ENCODE measurements at regions not wholly inside any gene's neighbourhood (a gene's known extent, or its start where the extent isn't known, plus 50 kb on each side); places are given as distances from the start of the nearest gene placed in this dataset.
"Not testable (repeated sequence)": the region's sequence is repeated elsewhere in the genome, so short reads cannot be mapped to it uniquely, and the experiment has no call there.

- intact Hi-C loops (cut with DNase I; ENCODE audit: low total_unique reads) = no loop called here
- DNase-seq = no peak
- Histone ChIP-seq H3K9me3 (no peaks in the 10 kb centered on the region), H3K4me3 (no peak overlapping the region), H3K36me3 (no peaks in the 10 kb centered on the region), H3K27ac (no peak overlapping the region), H3K27me3 (no peaks in the 10 kb centered on the region), H3K4me1 (no peaks in the 10 kb centered on the region)
- TF ChIP-seq POLR2A (IDR thresholded peaks at IDR 0.05) (no peak), CTCF (IDR thresholded peaks at IDR 0.05) (no peak)
These were observed 69.9 kb upstream of the SHANK2 start for GRCh38 chr11:71322192-71322735.

- H3K27ac ChIP-seq = no peak overlapping the region
- DNase-seq = no peak
- no peaks in the 10 kb centered on the region for H3K4me1 ChIP-seq
- no peaks in the 10 kb centered on the region for H3K36me3 ChIP-seq
- H3K4me3 ChIP-seq = no peak overlapping the region
- intact Hi-C loops (cut with DNase I; ENCODE audit: low total_unique reads) = no loop called here
- TF ChIP-seq POLR2A (IDR thresholded peaks at IDR 0.05) (no peak), CTCF (IDR thresholded peaks at IDR 0.05) (no peak)
- no peaks in the 10 kb centered on the region for H3K27me3 ChIP-seq
- no peaks in the 10 kb centered on the region for H3K9me3 ChIP-seq
These were observed 69.2 kb upstream of the SHANK2 start for GRCh38 chr11:71321433-71322191.

- intact Hi-C loops (cut with DNase I; ENCODE audit: low total_unique reads) = no loop called here
These were observed 64.3 kb upstream of the SHANK2 start for GRCh38 chr11:71316701-71317100.

GRCh38 chr11:71312616-71313015, 60.2 kb upstream of the SHANK2 start:
- DNase-seq; intact Hi-C loops (cut with DNase I; ENCODE audit: low total_unique reads); H3K4me1 ChIP-seq; H3K27ac ChIP-seq; H3K9me3 ChIP-seq; H3K27me3 ChIP-seq; H3K4me3 ChIP-seq; H3K36me3 ChIP-seq: not testable (repeated sequence)

More at GRCh38 chr11:71316701-71317100, 64.3 kb upstream of the SHANK2 start:
- H3K27ac ChIP-seq = no peak overlapping the region
- no peaks in the 10 kb centered on the region for H3K9me3 ChIP-seq
- H3K4me1 ChIP-seq = no peaks in the 10 kb centered on the region
- H3K4me3 ChIP-seq = no peak overlapping the region
- H3K27me3 ChIP-seq = no peaks in the 10 kb centered on the region
- TF ChIP-seq POLR2A (IDR thresholded peaks at IDR 0.05) = no peak
- no peak for TF ChIP-seq CTCF (IDR thresholded peaks at IDR 0.05)
- H3K36me3 ChIP-seq = no peaks in the 10 kb centered on the region
- DNase-seq = no peak

- no peak for DNase-seq
- intact Hi-C loops (cut with DNase I; ENCODE audit: low total_unique reads) = no loop called here
- H3K36me3 ChIP-seq = no peaks in the 10 kb centered on the region
- no peaks in the 10 kb centered on the region for H3K27me3 ChIP-seq
- no peak overlapping the region for H3K27ac ChIP-seq
- no peaks in the 10 kb centered on the region for H3K9me3 ChIP-seq
- TF ChIP-seq POLR2A (IDR thresholded peaks at IDR 0.05) (no peak), CTCF (IDR thresholded peaks at IDR 0.05) (no peak)
- no peak overlapping the region for H3K4me3 ChIP-seq
- no peaks in the 10 kb centered on the region for H3K4me1 ChIP-seq
These were observed 59.6 kb upstream of the SHANK2 start for GRCh38 chr11:71311928-71312510.

All from uterus (tissue), 3 donors.